Mesenchymal stem cell (in vitro differentiated cells and primary cell): ENCODE measurements at regions not wholly inside any gene's neighbourhood (a gene's known extent, or its start where the extent isn't known, plus 50 kb on each side); places are given as distances from the start of the nearest gene placed in this dataset.

Experiments used
- DNase-seq: peaks from one replicate; pipeline ENCODE4 v3.0.0-alpha.2; 2013
- H2AFZ ChIP-seq: one replicate; pipeline ENCODE4 v1.6.1; 2013; ENCODE audit warnings: low read depth, mild to moderate bottlenecking, control low read depth, inconsistent platforms, low read length, moderate library complexity
- H2AK5ac ChIP-seq: 2 replicates; pipeline ENCODE4 v1.6.1; 2013; ENCODE audit warnings: low read length, moderate library complexity, mild to moderate bottlenecking, inconsistent platforms; ENCODE audit not compliant: severe bottlenecking
- H2BK120ac ChIP-seq: one replicate; pipeline ENCODE4 v1.6.1; 2013; ENCODE audit warnings: low read depth, mild to moderate bottlenecking, inconsistent platforms, low read length, moderate library complexity
- H2BK12ac ChIP-seq, 2 experiments: one replicate each; pipeline ENCODE4 v1.6.1; 2013; ENCODE audit warnings: inconsistent platforms in 2 of 2, low read length in 2 of 2, mild to moderate bottlenecking in 2 of 2, moderate library complexity in 2 of 2, control low read depth in 1 of 2
- H2BK15ac ChIP-seq: one replicate; pipeline ENCODE4 v1.6.1; 2013; ENCODE audit warnings: mild to moderate bottlenecking, low read depth, inconsistent platforms; ENCODE audit not compliant: poor library complexity, severe bottlenecking
- H2BK5ac ChIP-seq: 2 replicates; pipeline ENCODE4 v1.6.1; 2013; ENCODE audit warnings: low read depth, mild to moderate bottlenecking, low read length, control low read depth, inconsistent platforms; ENCODE audit not compliant: poor library complexity, severe bottlenecking
- H3K14ac ChIP-seq, 2 experiments: one replicate each; pipeline ENCODE4 v1.6.1; 2013; ENCODE audit warnings: inconsistent platforms in 2 of 2, low read length in 2 of 2, control low read depth in 1 of 2, mild to moderate bottlenecking in 1 of 2, moderate library complexity in 1 of 2
- H3K18ac ChIP-seq, 2 experiments: one replicate each; pipeline ENCODE4 v1.6.1; 2013; ENCODE audit warnings: inconsistent platforms in 2 of 2, low read length in 2 of 2, control low read depth in 1 of 2, low read depth in 1 of 2, mild to moderate bottlenecking in 1 of 2
- H3K23ac ChIP-seq, 2 experiments: one replicate each; pipeline ENCODE4 v1.6.1; 2013; ENCODE audit warnings: inconsistent platforms in 2 of 2, low read length in 2 of 2, mild to moderate bottlenecking in 2 of 2, moderate library complexity in 2 of 2, control low read depth in 1 of 2
- H3K27ac ChIP-seq: 2 replicates; pipeline ENCODE4 v1.5.1; 2013; ENCODE audit warnings: mild to moderate bottlenecking, moderate library complexity, low read length, control low read depth, inconsistent platforms; ENCODE audit not compliant: poor library complexity, severe bottlenecking
- H3K27me3 ChIP-seq, 2 experiments: 2 replicates each; pipeline versions ENCODE4 v1.6.1 to v1.7.0; 2013; ENCODE audit warnings: low read length in 2 of 2, mild to moderate bottlenecking in 2 of 2, moderate library complexity in 2 of 2, control low read depth in 1 of 2, inconsistent platforms in 1 of 2; ENCODE audit not compliant: control insufficient read depth in 1 of 2, insufficient read depth in 1 of 2
- H3K36me3 ChIP-seq, 2 experiments: 2 replicates each; pipeline versions ENCODE4 v1.6.1 to v1.7.0; 2013; ENCODE audit warnings: low read length in 2 of 2, control low read depth in 1 of 2, inconsistent platforms in 1 of 2, low read depth in 1 of 2, mild to moderate bottlenecking in 1 of 2; ENCODE audit not compliant: insufficient read depth in 2 of 2, control insufficient read depth in 1 of 2
- H3K4ac ChIP-seq, 2 experiments: one replicate each; pipeline ENCODE4 v1.6.1; 2013; ENCODE audit warnings: inconsistent platforms in 2 of 2, low read length in 2 of 2, mild to moderate bottlenecking in 2 of 2, moderate library complexity in 2 of 2, control low read depth in 1 of 2, low read depth in 1 of 2
- H3K4me1 ChIP-seq: 2 replicates; pipeline ENCODE4 v1.6.1; 2013; ENCODE audit warnings: low read depth, low read length, control low read depth; ENCODE audit not compliant: control insufficient read depth, insufficient read depth
- H3K4me2 ChIP-seq: 2 replicates; pipeline ENCODE4 v1.6.1; 2013; ENCODE audit warnings: low read length, mild to moderate bottlenecking, inconsistent platforms; ENCODE audit not compliant: poor library complexity, severe bottlenecking
- H3K4me3 ChIP-seq, 2 experiments: 2 replicates each; pipeline versions ENCODE4 v1.5.1 to v1.7.0; 2013; ENCODE audit warnings: low read length in 2 of 2, mild to moderate bottlenecking in 2 of 2, control low read depth in 1 of 2, low read depth in 1 of 2; ENCODE audit not compliant: insufficient read depth in 1 of 2
- H3K79me1 ChIP-seq: replicated peaks from 2 replicates; pipeline ENCODE4 v1.6.1; 2013; ENCODE audit warnings: mild to moderate bottlenecking, control low read depth, low read length, inconsistent platforms; ENCODE audit not compliant: poor library complexity, severe bottlenecking
- H3K9ac ChIP-seq: 2 replicates; pipeline ENCODE4 v1.7.0; 2013; ENCODE audit warnings: mild to moderate bottlenecking, low read length, moderate library complexity
- H3K9me3 ChIP-seq: 2 replicates; pipeline ENCODE4 v1.7.0; 2013; ENCODE audit warnings: mild to moderate bottlenecking, low read length; ENCODE audit not compliant: control insufficient read depth
- H4K8ac ChIP-seq: one replicate; pipeline ENCODE4 v1.6.1; 2013; ENCODE audit warnings: inconsistent platforms, mild to moderate bottlenecking, low read length, moderate library complexity
- H4K91ac ChIP-seq: one replicate; pipeline ENCODE4 v1.6.1; 2013; ENCODE audit warnings: mild to moderate bottlenecking, low read length, inconsistent platforms
- WGBS: methylation state at CpG from one replicate; pipeline ENCODE4 v1.1.7; 2013; ENCODE audit warnings: mixed read lengths; 5-methylcytosine and 5-hydroxymethylcytosine counted together

- H3K23ac ChIP-seq: no peak overlapping the region
- H3K14ac ChIP-seq: no peak overlapping the region
- H2AK5ac ChIP-seq: no peak overlapping the region
- H2BK5ac ChIP-seq: no peak overlapping the region
- H2BK120ac ChIP-seq: no peak overlapping the region
- H3K4me2 ChIP-seq: no peak overlapping the region
- no peaks in the 10 kb centered on the region for H3K36me3 ChIP-seq
- H3K18ac ChIP-seq: no peak overlapping the region
- H3K4ac ChIP-seq: no peak overlapping the region
- H3K9ac ChIP-seq: peak overlapping the region; percentile 1
- no peaks in the 10 kb centered on the region for H3K4me1 ChIP-seq
- no peak overlapping the region for H4K8ac ChIP-seq
- H3K79me1 ChIP-seq: no peaks in the 10 kb centered on the region
- H3K27ac ChIP-seq: peak overlapping the region; percentile 73
- no peaks in the 10 kb centered on the region for H3K27me3 ChIP-seq
- no peak overlapping the region for H2AFZ ChIP-seq
- peak overlapping the region in 1 of 2 experiments; percentile 17 for H3K4me3 ChIP-seq
- no peak overlapping the region for H2BK12ac ChIP-seq
- H2BK15ac ChIP-seq: no peak overlapping the region
- peak; percentile 62 for DNase-seq
- no peaks in the 10 kb centered on the region for H3K9me3 ChIP-seq
- WGBS: 50% methylated on average over 4 of the region's 7 CpGs
- no peak overlapping the region for H4K91ac ChIP-seq
Observed at GRCh38 chr5:44875661-44876605, 67.2 kb downstream of the MRPS30 start.

- H3K36me3 ChIP-seq: no peaks in the 10 kb centered on the region
- no peak overlapping the region for H3K4ac ChIP-seq
- no peak overlapping the region for H2AFZ ChIP-seq
- no peak overlapping the region for H3K4me2 ChIP-seq
- DNase-seq: no peak
- no peaks in the 10 kb centered on the region for H3K4me1 ChIP-seq
- no peak overlapping the region for H2AK5ac ChIP-seq
- H3K14ac ChIP-seq: no peak overlapping the region
- no peak overlapping the region for H4K91ac ChIP-seq
- H2BK12ac ChIP-seq: no peak overlapping the region
- no peak overlapping the region for H3K23ac ChIP-seq
- no peaks in the 10 kb centered on the region for H3K79me1 ChIP-seq
- no peak overlapping the region for H2BK5ac ChIP-seq
- H3K9ac ChIP-seq: no peak overlapping the region
- H3K27me3 ChIP-seq: no peaks in the 10 kb centered on the region
- no peak overlapping the region for H4K8ac ChIP-seq
- no peaks in the 10 kb centered on the region for H3K9me3 ChIP-seq
- no peak overlapping the region for H3K18ac ChIP-seq
- WGBS: 82% methylated on average over 5 of the region's 5 CpGs
- H2BK15ac ChIP-seq: no peak overlapping the region
- H2BK120ac ChIP-seq: no peak overlapping the region
- no peak overlapping the region for H3K4me3 ChIP-seq
- H3K27ac ChIP-seq: peak overlapping the region; percentile 14
Observed at GRCh38 chr5:44881266-44881665, 72.5 kb downstream of the MRPS30 start.

DNA sequence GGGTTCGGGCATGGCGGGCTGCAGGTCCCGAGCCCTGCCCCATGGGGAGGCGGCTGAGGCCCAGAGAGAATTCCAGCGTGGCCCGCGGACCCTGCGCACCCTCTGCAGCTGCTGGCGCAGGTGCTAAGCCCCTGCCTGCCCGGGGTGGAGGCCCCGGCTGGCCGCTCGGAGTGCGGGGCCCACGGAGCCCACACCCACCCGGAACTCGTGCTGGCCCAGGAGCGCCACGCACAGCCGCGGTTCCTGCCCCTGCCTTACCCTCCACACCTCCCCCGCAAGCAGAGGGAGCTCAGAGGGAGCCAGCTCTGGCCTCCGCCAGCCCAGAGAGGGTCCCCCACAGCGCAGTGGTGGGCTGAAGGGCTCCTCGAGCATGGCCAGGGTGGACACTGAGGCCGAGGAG, 75.3 kb downstream of the MRPS30 start:
- Histone ChIP-seq H2AFZ (no peak overlapping the region), H3K4me1 (no peaks in the 10 kb centered on the region), H3K4ac (no peak overlapping the region), H2BK15ac (no peak overlapping the region), H3K23ac (no peak overlapping the region), H3K9me3 (no peaks in the 10 kb centered on the region), H3K36me3 (no peaks in the 10 kb centered on the region), H2AK5ac (no peak overlapping the region), H2BK12ac (no peak overlapping the region), H3K4me3 (no peak overlapping the region), H3K79me1 (no peaks in the 10 kb centered on the region), H4K8ac (no peak overlapping the region), H3K9ac (no peak overlapping the region), H3K27me3 (no peaks in the 10 kb centered on the region), H2BK120ac (no peak overlapping the region), H4K91ac (no peak overlapping the region), H2BK5ac (no peak overlapping the region), H3K18ac (no peak overlapping the region), H3K4me2 (no peak overlapping the region), H3K14ac (no peak overlapping the region), H3K27ac (no peak overlapping the region)
- no peak for DNase-seq
- WGBS: 97% methylated on average over 23 of the region's 26 CpGs

- no CpG with 5 or more reads among the region's 1 CpG for WGBS
- Histone ChIP-seq H2AFZ (no peak overlapping the region), H2BK120ac (no peak overlapping the region), H3K9ac (no peak overlapping the region), H3K4me1 (no peaks in the 10 kb centered on the region), H3K9me3 (peaks cover under 1% of the 10 kb centered on the region), H3K27me3 (no peaks in the 10 kb centered on the region), H3K23ac (no peak overlapping the region), H2AK5ac (no peak overlapping the region), H3K4ac (no peak overlapping the region), H2BK5ac (no peak overlapping the region), H3K27ac (no peak overlapping the region), H3K36me3 (no peaks in the 10 kb centered on the region), H3K18ac (no peak overlapping the region), H3K14ac (no peak overlapping the region), H3K4me3 (no peak overlapping the region), H2BK15ac (no peak overlapping the region), H4K8ac (no peak overlapping the region), H3K79me1 (no peaks in the 10 kb centered on the region), H3K4me2 (no peak overlapping the region), H2BK12ac (no peak overlapping the region), H4K91ac (no peak overlapping the region)
- DNase-seq: peak; percentile 28
Observed at GRCh38 chr5:44885903-44886302, 77.2 kb downstream of the MRPS30 start.
